C4-2B (cell line): ENCODE measurements at regions not wholly inside any gene's neighbourhood (a gene's known extent, or its start where the extent isn't known, plus 50 kb on each side); places are given as distances from the start of the nearest gene placed in this dataset.

ENCODE experiments used
- CTCF ChIP-seq: fragments of 450-650 bp; conservative IDR thresholded peaks from 2 replicates; pipeline ENCODE4 v1.5.1; 2017; ENCODE audit warnings: mild to moderate bottlenecking
- ZFX ChIP-seq: fragments of 450-650 bp; IDR thresholded peaks from 2 replicates; pipeline ENCODE4 v1.6.1; 2017

GRCh38 chr10:47164800-47165128, 135.2 kb upstream of the GDF10 start:
- TF ChIP-seq CTCF (no peak), ZFX (no peak)
